H1 (cell line): ENCODE measurements at regions not wholly inside any gene's neighbourhood (a gene's known extent, or its start where the extent isn't known, plus 50 kb on each side); places are given as distances from the start of the nearest gene placed in this dataset.

Experiments used
- CTCF ChIA-PET: fragments of 300-600 bp; sonication (Branson Sonifier 250); formaldehyde crosslinking; loops from one replicate; lab custom pipeline; 2021; ENCODE audit not compliant: partially characterized antibody; lab: Charles Lee
- POLR2A ChIA-PET: fragments of 300-600 bp; sonication (Branson Sonifier 250); formaldehyde crosslinking; loops from one replicate; lab custom pipeline; 2021; ENCODE audit warnings: inconsistent platforms; ENCODE audit not compliant: partially characterized antibody; lab: Charles Lee
- DNase-seq, 2 experiments: peaks; one replicate each; pipeline versions ENCODE4 v3.0.0 to v3.0.0-alpha.2; 2010 to 2022; ENCODE audit warnings: low spot score in 2 of 2, low read depth in 1 of 2, mixed read lengths in 1 of 2
- FAIRE-seq: peaks from 2 replicates; lab custom pipeline; 2011; peaks lifted over from hg19 to GRCh38; lab: Jason Lieb, UNC
- H2AFZ ChIP-seq: 2 replicates; pipeline ENCODE4 v1.8.1; 2012; ENCODE audit warnings: low read length, inconsistent platforms
- H2AK5ac ChIP-seq: 2 replicates; pipeline ENCODE4 v1.6.1; 2013; ENCODE audit warnings: low read depth, low read length
- H2BK120ac ChIP-seq: replicated peaks from 2 replicates; pipeline ENCODE3; 2013; ENCODE audit warnings: low read depth, low read length, inconsistent platforms
- H2BK12ac ChIP-seq: 2 replicates; pipeline ENCODE4 v1.6.1; 2013; ENCODE audit warnings: low read depth, low read length
- H2BK15ac ChIP-seq: 2 replicates; pipeline ENCODE4 v1.6.1; 2013; ENCODE audit warnings: low read length
- H2BK20ac ChIP-seq: 2 replicates; pipeline ENCODE4 v1.6.1; 2013; ENCODE audit warnings: low read length
- H2BK5ac ChIP-seq: 2 replicates; pipeline ENCODE4 v1.6.1; 2013; ENCODE audit warnings: low read depth, low read length
- H3K14ac ChIP-seq: 2 replicates; pipeline ENCODE4 v1.6.1; 2013; ENCODE audit warnings: inconsistent platforms; ENCODE audit not compliant: insufficient read length
- H3K18ac ChIP-seq: 2 replicates; pipeline ENCODE4 v1.6.1; 2013; ENCODE audit warnings: low read length; ENCODE audit errors: extremely low read depth
- H3K23ac ChIP-seq: 2 replicates; pipeline ENCODE4 v1.6.1; 2013; ENCODE audit warnings: inconsistent platforms; ENCODE audit not compliant: insufficient read length
- H3K23me2 ChIP-seq: 2 replicates; pipeline ENCODE4 v1.6.1; 2013; ENCODE audit warnings: low read depth, low read length
- H3K27ac ChIP-seq: 2 replicates; pipeline ENCODE4 v1.6.1; 2011; ENCODE audit warnings: low read depth, low read length, inconsistent platforms
- H3K27me3 ChIP-seq, 4 experiments: replicated peaks in 1 of 4; 1 replicate in 1 of 4; 2 replicates in 3 of 4; pipeline versions ENCODE4 v1.6.1 to v1.8.1; 2011 to 2013; ENCODE audit warnings: low read length in 3 of 4, mild to moderate bottlenecking in 3 of 4, inconsistent platforms in 2 of 4, mixed read lengths in 2 of 4, moderate library complexity in 1 of 4; ENCODE audit not compliant: control insufficient read depth in 3 of 4, insufficient read depth in 3 of 4; ENCODE audit errors: extremely low read depth in 1 of 4
- H3K36me3 ChIP-seq, 4 experiments: 2 replicates each; pipeline versions ENCODE4 v1.6.1 to v1.8.1; 2011 to 2013; ENCODE audit warnings: mild to moderate bottlenecking in 4 of 4, low read length in 3 of 4, moderate library complexity in 2 of 4, control low read depth in 1 of 4, inconsistent platforms in 1 of 4; ENCODE audit not compliant: insufficient read depth in 4 of 4, control insufficient read depth in 2 of 4
- H3K4ac ChIP-seq: replicated peaks from 2 replicates; pipeline ENCODE3; 2013; ENCODE audit warnings: low read length, low read depth, mixed read lengths, inconsistent platforms; ENCODE audit not compliant: insufficient read length
- H3K4me1 ChIP-seq, 4 experiments: replicated peaks in 1 of 4; 1 replicate in 1 of 4; 2 replicates in 3 of 4; pipeline versions ENCODE4 v1.6.1 to v1.8.1; 2011 to 2013; ENCODE audit warnings: low read length in 3 of 4, inconsistent platforms in 2 of 4, mixed read lengths in 1 of 4; ENCODE audit not compliant: insufficient read depth in 4 of 4, control insufficient read depth in 3 of 4
- H3K4me2 ChIP-seq, 2 experiments: 2 replicates each; pipeline versions ENCODE4 v1.6.1 to v1.8.1; 2011 to 2013; ENCODE audit warnings: low read depth in 2 of 2, low read length in 2 of 2, control low read depth in 1 of 2, inconsistent platforms in 1 of 2, mild to moderate bottlenecking in 1 of 2; ENCODE audit not compliant: insufficient read depth in 1 of 2
- H3K4me3 ChIP-seq, 4 experiments: fragments of 200-600, 300-600 bp in 1 of 4; sonication (generic), shearing (Covaris generic), sonication (Bioruptor Twin) in 1 of 4; 2 replicates each; pipeline versions ENCODE4 v1.5.1 to v1.8.1; 2011 to 2016; ENCODE audit warnings: low read length in 4 of 4, low read depth in 3 of 4, control low read depth in 2 of 4, inconsistent platforms in 2 of 4, mild to moderate bottlenecking in 2 of 4, mixed read lengths in 1 of 4, moderate library complexity in 1 of 4; ENCODE audit not compliant: insufficient read depth in 2 of 4; ENCODE audit errors: extremely low read depth in 1 of 4
- H3K56ac ChIP-seq: replicated peaks from 2 replicates; pipeline ENCODE3; 2013; ENCODE audit warnings: low read depth, mild to moderate bottlenecking, mixed read lengths, low read length, inconsistent platforms; ENCODE audit not compliant: insufficient read length
- H3K79me1 ChIP-seq: 2 replicates; pipeline ENCODE4 v1.6.1; 2013; ENCODE audit warnings: low read depth, low read length, control low read depth
- H3K79me2 ChIP-seq, 2 experiments: 2 replicates each; pipeline versions ENCODE4 v1.6.1 to v1.8.1; 2012 to 2013; ENCODE audit warnings: low read length in 2 of 2, mild to moderate bottlenecking in 2 of 2, inconsistent platforms in 1 of 2; ENCODE audit not compliant: insufficient read depth in 2 of 2, control insufficient read depth in 1 of 2
- H3K9ac ChIP-seq, 4 experiments: replicated peaks in 1 of 4; 1 replicate in 1 of 4; 2 replicates in 3 of 4; pipeline versions ENCODE4 v1.6.1 to v1.8.1; 2011 to 2013; ENCODE audit warnings: low read depth in 3 of 4, low read length in 3 of 4, control low read depth in 2 of 4, mild to moderate bottlenecking in 2 of 4, moderate library complexity in 2 of 4, inconsistent platforms in 1 of 4; ENCODE audit errors: extremely low read depth in 1 of 4
- H3K9me3 ChIP-seq, 2 experiments: 2 replicates each; pipeline versions ENCODE4 v1.6.1 to v1.8.1; 2012 to 2013; ENCODE audit warnings: mild to moderate bottlenecking in 2 of 2, moderate library complexity in 2 of 2, control low read depth in 1 of 2, inconsistent platforms in 1 of 2, low read depth in 1 of 2, low read length in 1 of 2, mixed read lengths in 1 of 2; ENCODE audit not compliant: insufficient read depth in 2 of 2
- H4K20me1 ChIP-seq, 2 experiments: replicated peaks in 1 of 2; 2 replicates each; pipeline versions ENCODE3 to v1.8.1; 2011 to 2013; ENCODE audit warnings: inconsistent platforms in 2 of 2, low read length in 2 of 2, mild to moderate bottlenecking in 1 of 2; ENCODE audit not compliant: insufficient read depth in 2 of 2, control insufficient read depth in 1 of 2
- H4K5ac ChIP-seq: 2 replicates; pipeline ENCODE4 v1.6.1; 2013; ENCODE audit warnings: low read length, low read depth, mixed read lengths, inconsistent platforms; ENCODE audit not compliant: insufficient read length
- H4K8ac ChIP-seq: 2 replicates; pipeline ENCODE4 v1.8.0; 2013; ENCODE audit warnings: mild to moderate bottlenecking, moderate library complexity, low read length, inconsistent platforms; ENCODE audit not compliant: insufficient read depth; ENCODE audit errors: extremely low read depth
- H4K91ac ChIP-seq: replicated peaks from 2 replicates; pipeline ENCODE3; 2013; ENCODE audit warnings: low read length, mixed read lengths, inconsistent platforms; ENCODE audit not compliant: insufficient read length
- EGR1 ChIP-seq: IDR thresholded peaks from 2 replicates; pipeline ENCODE4 v1.6.1; 2011; ENCODE audit warnings: low read depth, low read length, borderline replicate concordance
- KDM1A ChIP-seq: fragments of 200-600, 300-600 bp; sonication (generic); IDR thresholded peaks from 2 replicates; pipeline ENCODE4 v1.7.1; 2016; ENCODE audit warnings: mild to moderate bottlenecking, low read length, borderline replicate concordance
- WGBS, 2 experiments: shearing (Covaris generic) in 1 of 2; methylation state at CpG; one replicate each; pipeline versions ENCODE4 v1.1.6 to v1.1.7; 2013 to 2015; ENCODE audit warnings: low lambda C conversion rate in 2 of 2, mixed read lengths in 2 of 2, inconsistent platforms in 1 of 2, low coverage in 1 of 2, missing lambda C conversion rate in 1 of 2; ENCODE audit not compliant: insufficient replicate concordance in 2 of 2, insufficient coverage in 1 of 2, insufficient read length in 1 of 2; ENCODE audit errors: extremely low coverage in 1 of 2, missing lambda C conversion rate in 1 of 2; 5-methylcytosine and 5-hydroxymethylcytosine counted together

- Histone ChIP-seq H2BK120ac (no peak overlapping the region), H3K4me2 (no peak overlapping the region), H3K9ac (no peak overlapping the region), H3K36me3 (no peaks in the 10 kb centered on the region), H2BK12ac (no peak overlapping the region), H3K9me3 (peaks cover 13 to 14% of the 10 kb centered on the region in 2 experiments), H2AFZ (no peak overlapping the region), H3K4ac (no peak overlapping the region), H3K4me1 (no peaks in the 10 kb centered on the region), H2BK5ac (no peak overlapping the region), H2BK15ac (no peak overlapping the region), H3K4me3 (no peak overlapping the region), H4K8ac (no peak overlapping the region), H3K27me3 (no peaks in the 10 kb centered on the region), H3K23ac (no peak overlapping the region), H3K27ac (no peak overlapping the region), H3K79me1 (no peaks in the 10 kb centered on the region), H4K5ac (no peak overlapping the region), H2BK20ac (no peak overlapping the region), H3K23me2 (no peaks in the 10 kb centered on the region), H2AK5ac (no peak overlapping the region), H4K20me1 (no peaks in the 10 kb centered on the region), H3K56ac (no peak overlapping the region), H3K18ac (no peak overlapping the region), H3K79me2 (no peaks in the 10 kb centered on the region), H4K91ac (no peak overlapping the region), H3K14ac (no peak overlapping the region)
- no peak for TF ChIP-seq EGR1
- TF ChIP-seq KDM1A = peak; percentile 88
- POLR2A ChIA-PET = no interaction called here
- 83% methylated on average over 1 of the region's 1 CpG; no CpG with 5 or more reads in 1 of the 2 experiments for WGBS, 2 experiments
- CTCF ChIA-PET = interaction anchor here (0.6 to 1.1 kb wide), 2 partner anchors 13 to 90 kb away, joined by 3 read pairs; no protein-coding TSS in a partner anchor
- FAIRE-seq (no peak), DNase-seq (no peak)
Measured at GRCh38 chr10:131799429-131799828, 101.4 kb upstream of the PPP2R2D start.
